HUES48 (cell line): ENCODE measurements at regions not wholly inside any gene's neighbourhood (a gene's known extent, or its start where the extent isn't known, plus 50 kb on each side); places are given as distances from the start of the nearest gene placed in this dataset.

Source experiments
- H3K27ac ChIP-seq: one replicate; pipeline ENCODE4 v1.7.0; 2013; ENCODE audit warnings: low read depth, low read length, inconsistent platforms
- H3K27me3 ChIP-seq: 2 replicates; pipeline ENCODE4 v1.6.1; 2013; ENCODE audit warnings: mild to moderate bottlenecking, low read length; ENCODE audit not compliant: control insufficient read depth, insufficient read depth
- H3K36me3 ChIP-seq: 2 replicates; pipeline ENCODE4 v1.6.1; 2013; ENCODE audit warnings: low read length; ENCODE audit not compliant: control insufficient read depth, insufficient read depth
- H3K4me1 ChIP-seq: 2 replicates; pipeline ENCODE4 v1.6.1; 2013; ENCODE audit warnings: mild to moderate bottlenecking, low read length; ENCODE audit not compliant: control insufficient read depth, insufficient read depth
- H3K4me3 ChIP-seq: 2 replicates; pipeline ENCODE4 v1.5.1; 2013; ENCODE audit warnings: mild to moderate bottlenecking, low read depth, low read length
- H3K9ac ChIP-seq: 2 replicates; pipeline ENCODE4 v1.6.1; 2013; ENCODE audit warnings: mild to moderate bottlenecking, low read depth, low read length, moderate library complexity
- H3K9me3 ChIP-seq: 2 replicates; pipeline ENCODE4 v1.6.1; 2013; ENCODE audit warnings: low read length; ENCODE audit not compliant: control insufficient read depth, insufficient read depth

- Histone ChIP-seq H3K27me3 (no peaks in the 10 kb centered on the region), H3K27ac (no peak overlapping the region), H3K9me3 (no peaks in the 10 kb centered on the region), H3K4me1 (no peaks in the 10 kb centered on the region), H3K9ac (no peak overlapping the region), H3K4me3 (no peak overlapping the region), H3K36me3 (no peaks in the 10 kb centered on the region)
Observed at GRCh38 chr12:107344035-107344808, 250.9 kb upstream of the CRY1 start.

GRCh38 chr12:107347261-107347660, 253.9 kb upstream of the CRY1 start:
- no peak overlapping the region for H3K27ac ChIP-seq
- H3K4me1 ChIP-seq, result no peaks in the 10 kb centered on the region
- H3K9me3 ChIP-seq, result no peaks in the 10 kb centered on the region
- no peaks in the 10 kb centered on the region for H3K27me3 ChIP-seq
- no peak overlapping the region for H3K4me3 ChIP-seq
- no peaks in the 10 kb centered on the region for H3K36me3 ChIP-seq
- no peak overlapping the region for H3K9ac ChIP-seq

- Histone ChIP-seq H3K9ac (peak overlapping the region; percentile 37; the same call in 1 of the 2 replicates), H3K27ac (no peak overlapping the region), H3K27me3 (no peaks in the 10 kb centered on the region), H3K36me3 (no peaks in the 10 kb centered on the region), H3K4me3 (no peak overlapping the region), H3K4me1 (no peaks in the 10 kb centered on the region), H3K9me3 (peaks cover 7% of the 10 kb centered on the region; the same call in 1 of the 2 replicates)
Observed at GRCh38 chr12:107349008-107349747, 255.8 kb upstream of the CRY1 start.

- Histone ChIP-seq H3K27ac (no peak overlapping the region), H3K36me3 (no peaks in the 10 kb centered on the region), H3K9me3 (peaks cover 7% of the 10 kb centered on the region; the same call in 1 of the 2 replicates), H3K27me3 (no peaks in the 10 kb centered on the region), H3K9ac (no peak overlapping the region), H3K4me1 (no peaks in the 10 kb centered on the region), H3K4me3 (no peak overlapping the region)
Observed at GRCh38 chr12:107349839-107350238, 256.5 kb upstream of the CRY1 start.

- Histone ChIP-seq H3K4me1 (no peaks in the 10 kb centered on the region), H3K27me3 (no peaks in the 10 kb centered on the region), H3K9ac (no peak overlapping the region), H3K4me3 (no peak overlapping the region), H3K36me3 (no peaks in the 10 kb centered on the region), H3K27ac (no peak overlapping the region), H3K9me3 (peaks cover 7% of the 10 kb centered on the region; the same call in 1 of the 2 replicates)
Observed at GRCh38 chr12:107351109-107351508, 257.8 kb upstream of the CRY1 start.

GRCh38 chr12:107351713-107352112, 258.4 kb upstream of the CRY1 start:
- Histone ChIP-seq H3K4me3 (no peak overlapping the region), H3K4me1 (no peaks in the 10 kb centered on the region), H3K27me3 (no peaks in the 10 kb centered on the region), H3K27ac (no peak overlapping the region), H3K9ac (no peak overlapping the region), H3K9me3 (peaks cover 7% of the 10 kb centered on the region; the same call in 1 of the 2 replicates), H3K36me3 (no peaks in the 10 kb centered on the region)

GRCh38 chr12:107352347-107353081, 259.2 kb upstream of the CRY1 start:
- H3K4me1 ChIP-seq, result no peaks in the 10 kb centered on the region
- H3K27me3 ChIP-seq, result no peaks in the 10 kb centered on the region
- H3K9me3 ChIP-seq, result peaks cover 7% of the 10 kb centered on the region; the same call in 1 of the 2 replicates
- no peak overlapping the region for H3K27ac ChIP-seq
- no peak overlapping the region for H3K9ac ChIP-seq
- no peaks in the 10 kb centered on the region for H3K36me3 ChIP-seq
- H3K4me3 ChIP-seq, result no peak overlapping the region

- H3K4me3 ChIP-seq, result no peak overlapping the region
- H3K4me1 ChIP-seq, result no peaks in the 10 kb centered on the region
- no peaks in the 10 kb centered on the region for H3K27me3 ChIP-seq
- H3K27ac ChIP-seq, result no peak overlapping the region
- no peaks in the 10 kb centered on the region for H3K36me3 ChIP-seq
- H3K9ac ChIP-seq, result no peak overlapping the region
- H3K9me3 ChIP-seq, result peaks cover 7% of the 10 kb centered on the region; the same call in 1 of the 2 replicates
Observed at GRCh38 chr12:107353312-107353711, 260.0 kb upstream of the CRY1 start.

GRCh38 chr12:107355004-107355565, 261.7 kb upstream of the CRY1 start:
- H3K9ac ChIP-seq, result no peak overlapping the region
- H3K27ac ChIP-seq, result no peak overlapping the region

GRCh38 chr12:107355612-107356011, 262.3 kb upstream of the CRY1 start:
- H3K27me3 ChIP-seq, result no peaks in the 10 kb centered on the region
- no peak overlapping the region for H3K4me3 ChIP-seq
- no peaks in the 10 kb centered on the region for H3K36me3 ChIP-seq
- H3K27ac ChIP-seq, result no peak overlapping the region
- peaks cover 7% of the 10 kb centered on the region; the same call in 1 of the 2 replicates for H3K9me3 ChIP-seq
- no peaks in the 10 kb centered on the region for H3K4me1 ChIP-seq
- H3K9ac ChIP-seq, result no peak overlapping the region

More at GRCh38 chr12:107355004-107355565, 261.7 kb upstream of the CRY1 start:
- H3K27me3 ChIP-seq, result no peaks in the 10 kb centered on the region
- no peaks in the 10 kb centered on the region for H3K4me1 ChIP-seq
- H3K4me3 ChIP-seq, result no peak overlapping the region
- no peaks in the 10 kb centered on the region for H3K36me3 ChIP-seq
- peaks cover 7% of the 10 kb centered on the region; the same call in 1 of the 2 replicates for H3K9me3 ChIP-seq
